ENCODE measurements at regions not wholly inside any gene's neighbourhood (a gene's known extent, or its start where the extent isn't known, plus 50 kb on each side); places are given as distances from the start of the nearest gene placed in this dataset.

- DNase-seq (ENCODE audit: extremely low read depth in 1 of 11, low read depth in 9 of 11, low spot score in 4 of 11), result no peak
These were observed 2136.8 kb downstream of the PCDH9 start for GRCh38 chr13:65093357-65093756.

GRCh38 chr13:65091031-65091430, 2139.1 kb downstream of the PCDH9 start:
- DNase-seq (ENCODE audit: extremely low read depth in 1 of 11, low read depth in 9 of 11, low spot score in 4 of 11), result no peak

DNA sequence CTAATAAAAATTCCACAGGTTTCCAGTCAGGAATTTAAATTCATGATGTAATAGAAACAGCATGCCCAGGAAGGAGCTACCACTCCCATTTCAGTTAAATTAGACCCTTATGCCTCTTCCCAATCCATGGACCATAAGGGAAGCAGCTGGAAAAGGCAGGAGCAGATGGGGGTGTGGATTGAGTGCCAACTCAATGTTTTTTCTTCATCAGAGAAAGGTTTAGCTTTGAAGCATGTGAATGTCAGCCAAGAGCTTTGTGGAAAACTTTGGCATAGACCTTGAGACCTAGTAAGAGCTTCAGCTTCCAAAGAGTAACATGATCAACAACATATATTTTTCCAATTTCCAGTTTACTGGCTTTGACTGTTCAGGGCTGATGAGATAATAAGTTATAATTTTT, 2139.9 kb downstream of the PCDH9 start:
- DNase-seq (ENCODE audit: extremely low read depth in 1 of 11, low read depth in 9 of 11, low spot score in 4 of 11), result no peak

GRCh38 chr13:65088906-65089305, 2141.2 kb downstream of the PCDH9 start:
- DNase-seq (ENCODE audit: extremely low read depth in 1 of 11, low read depth in 9 of 11, low spot score in 4 of 11), result no peak

GRCh38 chr13:65085977-65086376, 2144.2 kb downstream of the PCDH9 start:
- no peak for DNase-seq (ENCODE audit: extremely low read depth in 1 of 11, low read depth in 9 of 11, low spot score in 4 of 11)

- DNase-seq (ENCODE audit: extremely low read depth in 1 of 11, low read depth in 9 of 11, low spot score in 4 of 11), result no peak
These were observed 2155.9 kb downstream of the PCDH9 start for GRCh38 chr13:65074248-65074647.

DNA sequence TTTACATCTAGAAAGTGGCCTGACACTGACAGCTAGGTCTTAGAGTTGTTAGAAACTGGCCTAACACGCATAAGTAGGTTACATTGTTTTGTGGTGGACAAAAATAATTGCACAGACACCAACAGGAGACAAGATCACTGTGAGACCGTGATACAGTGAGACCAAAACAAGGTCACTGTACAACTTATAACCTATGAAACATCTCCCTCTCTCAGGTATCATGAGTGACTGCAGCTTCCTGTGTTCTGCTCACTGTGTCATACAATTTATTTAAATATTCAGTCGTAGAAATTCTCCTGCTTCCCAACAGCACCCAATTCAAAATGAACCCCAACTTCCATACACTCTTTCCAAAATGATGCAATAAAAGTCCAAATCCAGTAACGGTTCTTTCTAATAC, 2165.2 kb downstream of the PCDH9 start:
- DNase-seq (ENCODE audit: extremely low read depth in 1 of 11, low read depth in 9 of 11, low spot score in 4 of 11), result no peak

DNA sequence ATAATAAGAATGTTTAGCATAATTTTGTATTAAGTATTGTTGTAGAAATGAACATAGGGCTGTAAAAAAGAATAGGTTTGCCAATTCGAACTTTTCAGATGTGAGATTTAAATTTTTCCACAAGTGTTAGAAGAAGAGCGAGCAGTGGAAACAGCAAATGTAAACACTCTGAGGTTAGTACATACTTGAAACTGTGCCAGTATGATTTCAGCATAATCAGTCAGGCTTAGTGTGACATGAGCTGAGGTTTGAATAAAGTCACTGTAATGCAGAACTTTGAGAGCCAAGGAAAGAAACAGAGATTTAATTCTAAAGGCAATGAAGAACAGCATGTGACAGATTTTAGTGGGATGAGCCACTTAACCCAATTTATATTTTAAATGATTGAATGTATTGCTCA, 2166.4 kb downstream of the PCDH9 start:
- DNase-seq (ENCODE audit: extremely low read depth in 1 of 11, low read depth in 9 of 11, low spot score in 4 of 11), result peak in 2 of 11 donors; percentile 0 to 4

DNA sequence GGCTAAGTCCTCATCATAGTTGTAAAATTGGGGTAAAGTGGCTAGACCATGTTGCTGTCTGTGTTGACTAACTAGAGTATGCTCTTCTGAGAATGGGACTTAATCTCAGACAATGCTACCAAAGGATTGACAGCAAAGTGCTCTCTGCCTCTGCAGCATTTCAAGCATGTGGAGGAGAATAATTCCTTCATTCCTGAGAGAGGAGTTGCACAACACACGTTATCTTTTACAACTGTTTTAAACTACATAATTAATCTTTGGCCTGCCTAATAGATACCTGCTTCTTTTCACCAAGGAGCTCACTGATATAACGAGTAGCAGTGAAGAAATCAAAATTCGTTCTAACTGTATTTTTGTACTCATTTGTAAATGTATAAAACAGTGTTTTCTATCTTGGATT, 2172.2 kb downstream of the PCDH9 start:
- no peak for DNase-seq (ENCODE audit: extremely low read depth in 1 of 11, low read depth in 9 of 11, low spot score in 4 of 11)

GRCh38 chr13:65054277-65054676, 2175.9 kb downstream of the PCDH9 start:
- DNase-seq (ENCODE audit: extremely low read depth in 1 of 11, low read depth in 9 of 11, low spot score in 4 of 11), result no peak

GRCh38 chr13:65036999-65037398, 2193.1 kb downstream of the PCDH9 start:
- DNase-seq (ENCODE audit: extremely low read depth in 1 of 11, low read depth in 9 of 11, low spot score in 4 of 11), result no peak

GRCh38 chr13:65035302-65035701, 2194.8 kb downstream of the PCDH9 start:
- no peak for DNase-seq (ENCODE audit: extremely low read depth in 1 of 11, low read depth in 9 of 11, low spot score in 4 of 11)

- DNase-seq (ENCODE audit: extremely low read depth in 1 of 11, low read depth in 9 of 11, low spot score in 4 of 11), result no peak
These were observed 2195.9 kb downstream of the PCDH9 start for GRCh38 chr13:65034266-65034665.

GRCh38 chr13:65032825-65033224, 2197.3 kb downstream of the PCDH9 start:
- DNase-seq (ENCODE audit: extremely low read depth in 1 of 11, low read depth in 9 of 11, low spot score in 4 of 11), result no peak

- no peak for DNase-seq (ENCODE audit: extremely low read depth in 1 of 11, low read depth in 9 of 11, low spot score in 4 of 11)
These were observed 2202.0 kb downstream of the PCDH9 start for GRCh38 chr13:65028101-65028500.

GRCh38 chr13:65026505-65026904, 2203.6 kb downstream of the PCDH9 start:
- no peak for DNase-seq (ENCODE audit: extremely low read depth in 1 of 11, low read depth in 9 of 11, low spot score in 4 of 11)

DNA sequence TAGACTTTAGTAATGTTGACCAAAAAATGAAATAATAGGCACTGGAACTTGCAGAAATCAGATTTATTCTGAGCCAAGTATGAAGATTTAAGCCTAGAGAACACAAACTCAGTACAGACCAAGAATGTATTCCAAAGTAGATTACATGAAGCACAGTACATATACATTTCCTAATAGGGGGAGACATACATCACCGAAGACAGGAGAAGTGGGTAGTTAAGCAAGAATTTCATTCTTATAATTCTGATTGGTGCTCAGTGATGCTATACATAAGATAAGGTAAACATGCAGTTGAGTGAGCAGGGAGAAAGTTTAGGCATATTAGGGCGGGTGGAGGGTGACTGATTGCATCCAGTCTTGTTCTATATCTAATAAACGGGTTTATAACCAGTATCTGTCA, 2218.8 kb downstream of the PCDH9 start:
- peak in 2 of 11 donors; percentile 1 to 3 for DNase-seq (ENCODE audit: extremely low read depth in 1 of 11, low read depth in 9 of 11, low spot score in 4 of 11)

DNA sequence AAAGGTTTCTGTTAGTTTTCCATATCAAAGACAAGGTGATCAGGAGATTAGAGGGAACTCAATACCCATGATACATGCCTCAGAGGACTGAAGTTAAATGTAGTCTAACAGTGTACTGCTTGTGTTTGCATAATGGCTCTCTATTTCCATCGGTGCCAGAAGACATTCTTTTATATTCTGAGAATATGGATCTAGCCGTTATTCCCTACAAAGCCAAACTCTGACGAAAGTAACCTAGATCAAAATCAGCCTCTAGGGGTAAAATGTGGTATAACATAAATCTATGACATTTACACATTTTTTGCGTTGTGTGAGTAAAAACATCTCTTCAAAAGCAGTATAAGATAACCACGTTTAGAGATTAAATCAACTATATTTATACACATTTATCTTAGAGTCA, 2232.7 kb downstream of the PCDH9 start:
- no peak for DNase-seq (ENCODE audit: extremely low read depth in 1 of 11, low read depth in 9 of 11, low spot score in 4 of 11)

DNA sequence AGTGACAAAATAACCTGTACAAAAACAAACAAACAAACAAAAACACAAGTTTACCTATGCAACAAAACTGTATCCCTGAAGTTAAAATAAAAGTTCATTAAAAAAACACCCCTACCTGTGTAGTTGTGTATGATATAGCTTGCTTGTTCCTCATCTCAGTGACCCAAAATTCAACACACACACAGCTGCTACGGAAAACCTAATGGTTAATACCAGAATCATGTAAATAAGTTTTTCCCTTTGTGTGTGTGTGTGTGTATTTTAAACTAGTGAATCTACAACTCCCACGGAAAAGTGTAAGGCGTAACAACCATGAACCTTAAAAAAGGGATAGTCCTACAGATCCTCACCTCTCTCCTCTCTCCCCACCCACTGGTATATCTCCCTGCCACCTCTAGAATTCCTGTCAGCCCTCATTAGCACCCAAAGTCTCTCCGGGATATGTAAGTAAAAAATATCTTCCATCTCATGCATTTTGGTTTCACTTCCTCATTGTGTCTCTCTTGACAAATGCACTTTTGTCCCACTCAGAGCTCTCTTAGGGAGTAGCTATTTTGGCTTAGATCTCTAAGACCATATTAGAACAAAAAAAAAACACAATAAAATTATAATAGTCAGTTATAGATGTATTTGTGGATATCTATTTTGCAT, 2236.5 kb downstream of the PCDH9 start:
- DNase-seq (ENCODE audit: extremely low read depth in 1 of 11, low read depth in 9 of 11, low spot score in 4 of 11), result no peak

- no peak for DNase-seq (ENCODE audit: extremely low read depth in 1 of 11, low read depth in 9 of 11, low spot score in 4 of 11)
These were observed 2237.8 kb downstream of the PCDH9 start for GRCh38 chr13:64992314-64992713.

GRCh38 chr13:64985075-64985474, 2245.1 kb downstream of the PCDH9 start:
- no peak for DNase-seq (ENCODE audit: extremely low read depth in 1 of 11, low read depth in 9 of 11, low spot score in 4 of 11)

- DNase-seq (ENCODE audit: extremely low read depth in 1 of 11, low read depth in 9 of 11, low spot score in 4 of 11), result no peak
These were observed 2267.7 kb downstream of the PCDH9 start for GRCh38 chr13:64962404-64962803.

Measured in renal cortex interstitium (tissue), 11 donors.